ENCODE measurements at regions not wholly inside any gene's neighbourhood (a gene's known extent, or its start where the extent isn't known, plus 50 kb on each side); places are given as distances from the start of the nearest gene placed in this dataset.

DNA sequence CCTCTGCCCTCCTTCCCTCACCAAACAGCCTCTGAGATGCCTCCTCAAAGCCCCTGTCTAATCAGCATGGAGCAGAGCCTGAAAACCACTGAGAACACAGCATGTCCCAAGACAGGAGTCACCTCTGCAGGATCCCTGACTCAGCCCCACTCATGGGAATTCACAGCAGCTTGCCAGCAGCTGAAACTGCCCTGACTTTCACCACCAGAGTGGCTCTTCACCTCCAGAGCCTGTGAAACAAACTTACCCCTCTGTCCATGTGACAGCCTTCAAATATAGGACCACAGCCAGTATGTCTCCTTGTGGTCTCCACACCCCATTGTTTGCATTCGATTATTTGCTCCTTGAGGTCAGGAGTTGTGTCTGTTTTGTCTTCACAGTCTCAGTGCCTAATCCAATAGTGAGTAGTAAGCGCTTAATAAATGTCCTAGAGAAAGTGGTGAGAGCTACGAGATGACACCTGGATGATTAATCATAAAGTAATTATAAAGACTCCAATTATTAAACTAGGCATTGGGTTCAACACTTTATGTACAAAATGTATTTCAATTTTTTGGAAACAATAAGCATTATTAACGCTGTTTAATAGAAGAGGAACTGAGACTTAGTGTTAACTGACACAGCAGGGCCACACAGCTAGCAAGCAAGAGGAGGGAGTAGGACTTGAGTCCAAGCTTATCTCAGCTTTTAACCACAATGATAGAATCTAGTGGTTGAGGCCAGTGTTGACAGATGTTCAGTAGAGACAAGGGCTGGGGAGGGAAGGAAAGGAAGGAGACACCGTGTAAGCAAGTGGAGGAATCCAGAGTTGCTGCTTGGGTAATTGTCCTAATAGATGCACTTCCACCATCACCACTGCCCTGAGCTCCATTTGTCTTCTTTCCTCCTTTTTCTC lies 358.7 kb upstream of the TNP1 start:
- no peak overlapping the region for H3K27ac ChIP-seq
- no peak for DNase-seq (ENCODE audit: low read depth, low spot score)
- H3K9me3 ChIP-seq (ENCODE audit: low read depth, low read length): no peaks in the 10 kb centered on the region
- H3K4me3 ChIP-seq: no peak overlapping the region
- H3K36me3 ChIP-seq (ENCODE audit: insufficient read depth, low read length): no peaks in the 10 kb centered on the region
- TF ChIP-seq EZH2 (IDR thresholded peaks at IDR 0.05) (no peak), POLR2AphosphoS5 (IDR thresholded peaks at IDR 0.05; ENCODE audit: borderline replicate concordance, low read depth, low read length) (no peak), FOXP2 (optimal IDR thresholded peaks at IDR 0.05; ENCODE audit: control extremely low read depth, extremely low read length, insufficient read depth) (no peak)
- no peak overlapping the region for H3K9ac ChIP-seq (ENCODE audit: insufficient read length)

DNA sequence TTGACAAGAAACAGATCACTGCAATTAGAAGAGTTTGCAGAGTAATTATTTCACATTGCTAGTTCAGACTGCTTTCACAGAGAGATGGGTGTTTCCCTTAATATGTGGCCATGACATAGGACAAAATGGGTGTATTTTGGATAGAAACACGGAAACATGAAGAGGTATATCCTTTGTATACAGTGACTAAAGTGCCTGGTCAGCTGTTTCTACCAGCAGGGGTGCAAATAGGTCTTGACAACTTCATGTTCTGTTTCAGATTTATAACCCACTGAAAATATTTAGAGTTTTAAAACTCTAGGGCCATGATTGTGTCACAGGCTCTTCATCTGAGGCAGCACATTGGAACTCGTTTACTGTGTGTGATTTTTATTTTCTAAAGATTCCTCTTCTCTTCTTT lies 357.1 kb upstream of the TNP1 start:
- Histone ChIP-seq H3K9me3 (ENCODE audit: low read depth, low read length) (no peaks in the 10 kb centered on the region), H3K27ac (no peak overlapping the region), H3K9ac (ENCODE audit: insufficient read length) (no peak overlapping the region), H3K4me3 (no peak overlapping the region), H3K36me3 (ENCODE audit: insufficient read depth, low read length) (no peaks in the 10 kb centered on the region)
- DNase-seq (ENCODE audit: low read depth, low spot score): no peak
- no peak for TF ChIP-seq POLR2AphosphoS5 (IDR thresholded peaks at IDR 0.05; ENCODE audit: borderline replicate concordance, low read depth, low read length)
- no peak for TF ChIP-seq FOXP2 (optimal IDR thresholded peaks at IDR 0.05; ENCODE audit: control extremely low read depth, extremely low read length, insufficient read depth)
- TF ChIP-seq EZH2 (IDR thresholded peaks at IDR 0.05): no peak

DNA sequence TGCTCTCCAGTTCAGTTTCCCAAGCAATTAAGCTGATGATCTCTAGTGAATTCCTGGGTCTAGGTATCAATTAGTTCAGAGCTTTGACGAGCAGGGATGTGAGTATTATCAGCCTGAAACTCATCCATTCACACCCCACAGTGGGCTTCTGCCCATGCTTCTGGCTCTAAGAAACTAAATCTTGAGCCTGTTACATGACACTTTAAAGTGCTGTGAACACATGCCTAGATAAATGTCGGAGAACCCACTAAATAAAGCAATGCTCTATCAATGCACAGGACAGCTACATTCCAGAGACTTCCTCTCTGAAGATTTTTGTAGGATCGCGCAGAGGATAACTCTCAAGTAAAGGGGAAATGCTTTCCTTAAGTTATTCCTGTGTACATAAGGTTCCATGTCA lies 356.5 kb upstream of the TNP1 start:
- H3K36me3 ChIP-seq (ENCODE audit: insufficient read depth, low read length): no peaks in the 10 kb centered on the region
- no peak for TF ChIP-seq FOXP2 (optimal IDR thresholded peaks at IDR 0.05; ENCODE audit: control extremely low read depth, extremely low read length, insufficient read depth)
- no peak for TF ChIP-seq POLR2AphosphoS5 (IDR thresholded peaks at IDR 0.05; ENCODE audit: borderline replicate concordance, low read depth, low read length)
- no peak for TF ChIP-seq EZH2 (IDR thresholded peaks at IDR 0.05)
- H3K9ac ChIP-seq (ENCODE audit: insufficient read length): no peak overlapping the region
- no peak overlapping the region for H3K27ac ChIP-seq
- peaks cover 3% of the 10 kb centered on the region; the same call in 1 of the 2 replicates for H3K9me3 ChIP-seq (ENCODE audit: low read depth, low read length)
- H3K4me3 ChIP-seq: no peak overlapping the region
- no peak for DNase-seq (ENCODE audit: low read depth, low spot score)

- H3K36me3 ChIP-seq (ENCODE audit: insufficient read depth, low read length): no peaks in the 10 kb centered on the region
- DNase-seq (ENCODE audit: low read depth, low spot score): no peak
- TF ChIP-seq EZH2 (IDR thresholded peaks at IDR 0.05) (no peak), POLR2AphosphoS5 (IDR thresholded peaks at IDR 0.05; ENCODE audit: borderline replicate concordance, low read depth, low read length) (no peak), FOXP2 (optimal IDR thresholded peaks at IDR 0.05; ENCODE audit: control extremely low read depth, extremely low read length, insufficient read depth) (no peak)
- H3K4me3 ChIP-seq: no peak overlapping the region
- peaks cover 4% of the 10 kb centered on the region; the same call in 1 of the 2 replicates for H3K9me3 ChIP-seq (ENCODE audit: low read depth, low read length)
- H3K9ac ChIP-seq (ENCODE audit: insufficient read length): no peak overlapping the region
- H3K27ac ChIP-seq: no peak overlapping the region
These were observed 356.0 kb upstream of the TNP1 start for GRCh38 chr2:217215877-217216276.

DNA sequence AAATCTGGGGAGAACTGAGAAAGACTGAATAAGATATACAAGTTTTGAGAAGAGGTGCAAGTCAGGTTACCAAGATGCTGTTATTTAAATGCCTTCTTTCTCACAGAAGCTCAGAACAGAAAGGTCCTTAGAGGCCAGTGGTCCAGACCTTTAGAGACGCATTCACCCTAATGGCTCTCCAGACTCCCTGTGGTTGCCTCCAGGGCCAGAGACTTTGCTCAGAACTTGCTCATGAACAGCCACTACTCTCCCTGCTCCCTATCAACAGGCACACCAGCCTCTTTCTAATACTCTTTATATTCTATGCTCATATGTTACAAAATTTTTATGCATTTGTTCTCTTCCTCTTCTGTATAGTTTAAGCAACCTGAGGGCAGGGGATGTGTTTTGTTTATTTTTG lies 349.0 kb upstream of the TNP1 start:
- Histone ChIP-seq H3K36me3 (ENCODE audit: insufficient read depth, low read length) (no peaks in the 10 kb centered on the region), H3K9ac (ENCODE audit: insufficient read length) (no peak overlapping the region), H3K27ac (no peak overlapping the region), H3K4me3 (no peak overlapping the region), H3K9me3 (ENCODE audit: low read depth, low read length) (peaks cover 4% of the 10 kb centered on the region; the same call in 1 of the 2 replicates)
- TF ChIP-seq POLR2AphosphoS5 (IDR thresholded peaks at IDR 0.05; ENCODE audit: borderline replicate concordance, low read depth, low read length) (no peak), FOXP2 (optimal IDR thresholded peaks at IDR 0.05; ENCODE audit: control extremely low read depth, extremely low read length, insufficient read depth) (no peak), EZH2 (IDR thresholded peaks at IDR 0.05) (no peak)
- DNase-seq (ENCODE audit: low read depth, low spot score): no peak

GRCh38 chr2:217207699-217208010 lies 347.8 kb upstream of the TNP1 start:
- Histone ChIP-seq H3K9me3 (ENCODE audit: low read depth, low read length) (peaks cover 4% of the 10 kb centered on the region; the same call in 1 of the 2 replicates), H3K4me3 (no peak overlapping the region), H3K27ac (no peak overlapping the region), H3K36me3 (ENCODE audit: insufficient read depth, low read length) (no peaks in the 10 kb centered on the region), H3K9ac (ENCODE audit: insufficient read length) (no peak overlapping the region)
- no peak for DNase-seq (ENCODE audit: low read depth, low spot score)
- TF ChIP-seq EZH2 (IDR thresholded peaks at IDR 0.05) (no peak), FOXP2 (optimal IDR thresholded peaks at IDR 0.05; ENCODE audit: control extremely low read depth, extremely low read length, insufficient read depth) (no peak), POLR2AphosphoS5 (IDR thresholded peaks at IDR 0.05; ENCODE audit: borderline replicate concordance, low read depth, low read length) (no peak)

- TF ChIP-seq FOXP2 (optimal IDR thresholded peaks at IDR 0.05; ENCODE audit: control extremely low read depth, extremely low read length, insufficient read depth): no peak
- TF ChIP-seq EZH2 (IDR thresholded peaks at IDR 0.05): no peak
- no peak for TF ChIP-seq POLR2AphosphoS5 (IDR thresholded peaks at IDR 0.05; ENCODE audit: borderline replicate concordance, low read depth, low read length)
- no peak overlapping the region for H3K27ac ChIP-seq
- no peak overlapping the region for H3K4me3 ChIP-seq
- H3K9me3 ChIP-seq (ENCODE audit: low read depth, low read length): peaks cover 4% of the 10 kb centered on the region; the same call in 1 of the 2 replicates
- no peak for DNase-seq (ENCODE audit: low read depth, low spot score)
- no peak overlapping the region for H3K9ac ChIP-seq (ENCODE audit: insufficient read length)
- no peaks in the 10 kb centered on the region for H3K36me3 ChIP-seq (ENCODE audit: insufficient read depth, low read length)
These were observed 347.2 kb upstream of the TNP1 start for GRCh38 chr2:217206907-217207698.

DNA sequence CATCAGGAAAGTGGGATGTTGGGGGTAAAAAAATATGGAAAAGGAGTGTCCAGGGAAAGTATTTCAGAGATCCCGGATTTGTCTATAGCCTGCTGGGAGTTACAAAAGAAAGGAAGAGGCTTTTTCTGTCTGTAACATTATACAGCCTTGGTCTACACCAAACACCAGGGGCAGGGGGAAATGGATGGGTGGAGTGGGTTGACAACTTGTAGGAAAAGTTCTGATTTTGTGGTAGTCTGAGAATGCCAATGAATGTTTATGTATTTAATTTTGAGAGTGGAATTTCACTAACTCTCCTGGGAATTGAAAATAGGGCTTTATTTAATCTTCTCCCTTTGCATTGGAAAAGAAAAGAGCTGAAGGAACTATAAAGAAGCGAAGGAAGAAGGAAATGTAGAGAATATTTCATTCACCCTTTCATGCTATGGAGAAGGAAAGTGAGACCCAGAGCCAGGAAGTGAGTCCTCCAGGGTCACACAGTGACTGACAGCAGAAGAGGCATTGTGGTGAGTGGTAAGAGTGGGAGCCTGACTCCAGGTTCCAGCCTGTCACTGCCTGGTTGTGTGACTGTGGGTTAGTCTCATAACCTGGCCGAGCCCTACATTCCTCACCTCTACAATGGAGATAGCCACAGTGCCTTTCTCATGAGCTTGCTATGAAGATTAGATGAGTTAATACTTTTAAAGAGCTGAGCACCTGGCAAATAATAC lies 346.3 kb upstream of the TNP1 start:
- no peak for DNase-seq (ENCODE audit: low read depth, low spot score)
- Histone ChIP-seq H3K27ac (no peak overlapping the region), H3K9ac (ENCODE audit: insufficient read length) (no peak overlapping the region), H3K4me3 (no peak overlapping the region), H3K9me3 (ENCODE audit: low read depth, low read length) (no peaks in the 10 kb centered on the region; the same call in 1 of the 2 replicates), H3K36me3 (ENCODE audit: insufficient read depth, low read length) (no peaks in the 10 kb centered on the region)
- TF ChIP-seq POLR2AphosphoS5 (IDR thresholded peaks at IDR 0.05; ENCODE audit: borderline replicate concordance, low read depth, low read length): no peak
- no peak for TF ChIP-seq EZH2 (IDR thresholded peaks at IDR 0.05)
- no peak for TF ChIP-seq FOXP2 (optimal IDR thresholded peaks at IDR 0.05; ENCODE audit: control extremely low read depth, extremely low read length, insufficient read depth)

Data from SK-N-MC (cell line).